ENCODE measurements at regions not wholly inside any gene's neighbourhood (a gene's known extent, or its start where the extent isn't known, plus 50 kb on each side); places are given as distances from the start of the nearest gene placed in this dataset.
"Not testable (repeated sequence)": the region's sequence is repeated elsewhere in the genome, so short reads cannot be mapped to it uniquely, and the experiment has no call there.

GRCh38 chr12:114616081-114616480 is 67.9 kb downstream of the TBX3 start:
- DNase-seq (ENCODE audit: low spot score), result no peak

DNA sequence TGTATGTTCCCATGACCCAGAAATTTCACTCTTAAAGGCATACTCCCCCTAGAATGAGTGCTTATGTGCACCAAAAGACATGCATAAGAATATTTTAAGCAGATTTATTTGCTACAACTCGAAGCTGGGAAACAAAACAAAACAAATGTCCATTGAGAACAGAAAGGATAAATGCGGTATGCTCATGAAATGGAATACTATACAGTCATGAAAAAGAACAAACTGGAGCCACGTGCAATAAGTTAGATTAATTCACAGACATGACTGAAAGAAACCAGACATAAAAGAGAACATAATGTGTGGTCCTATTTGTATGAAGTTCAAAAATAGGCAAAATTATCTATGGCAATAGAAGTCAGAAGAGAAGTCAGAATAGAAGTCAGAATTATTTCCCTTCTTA is 69.9 kb downstream of the TBX3 start:
- no peak for DNase-seq (ENCODE audit: low spot score)

GRCh38 chr12:114612062-114612461 is 71.9 kb downstream of the TBX3 start:
- no peak for DNase-seq (ENCODE audit: low spot score)

- DNase-seq (ENCODE audit: low spot score), result no peak
Measured at GRCh38 chr12:114611145-114612018, 72.6 kb downstream of the TBX3 start.

DNA sequence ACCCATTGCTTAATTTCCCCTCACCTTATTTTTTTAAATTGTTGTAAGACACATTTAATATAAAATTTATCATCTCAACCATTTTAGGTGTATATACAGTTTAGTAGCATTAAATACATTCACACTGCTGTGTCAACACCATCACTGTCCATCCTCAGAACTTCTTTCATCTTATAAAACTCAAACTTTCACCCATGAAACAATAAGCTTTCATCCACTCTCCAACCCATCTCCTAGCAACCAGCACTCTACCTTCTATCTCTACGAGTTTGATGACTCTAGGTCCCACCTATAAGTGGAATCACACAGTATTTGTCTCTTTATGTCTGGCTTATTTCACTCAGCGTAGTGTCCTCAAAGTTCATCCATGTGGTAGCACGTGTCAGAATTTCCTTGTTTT is 75.5 kb downstream of the TBX3 start:
- no peak for DNase-seq (ENCODE audit: low spot score)

DNA sequence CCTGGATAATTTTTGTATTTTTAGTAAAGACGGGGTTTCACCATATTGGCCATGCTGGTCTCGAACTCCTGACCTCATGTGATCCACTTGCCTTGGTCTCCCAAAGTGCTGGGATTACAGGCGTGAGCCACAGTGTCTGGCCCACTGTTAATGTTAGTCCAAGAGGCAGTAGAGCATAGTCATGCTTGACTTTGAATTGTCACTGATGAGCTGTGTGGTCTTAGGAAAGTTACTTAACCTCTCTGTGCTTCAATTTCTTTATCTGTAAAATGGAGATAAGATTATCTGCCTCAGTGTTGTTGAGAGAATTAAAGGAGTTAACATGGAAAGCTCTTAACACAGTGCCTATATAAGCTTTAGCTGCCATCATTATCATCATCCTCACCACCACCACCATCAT is 78.1 kb downstream of the TBX3 start:
- DNase-seq (ENCODE audit: low spot score), result no peak

- DNase-seq (ENCODE audit: low spot score), result no peak
Measured at GRCh38 chr12:114604606-114605005, 79.4 kb downstream of the TBX3 start.

- DNase-seq (ENCODE audit: low spot score), result not testable (repeated sequence)
Measured at GRCh38 chr12:114600584-114600983, 83.4 kb downstream of the TBX3 start.

GRCh38 chr12:114598111-114598510 is 85.9 kb downstream of the TBX3 start:
- no peak for DNase-seq (ENCODE audit: low spot score)

GRCh38 chr12:114592946-114593345 is 91.0 kb downstream of the TBX3 start:
- DNase-seq (ENCODE audit: low spot score), result no peak

- no peak for DNase-seq (ENCODE audit: low spot score)
Measured at GRCh38 chr12:114588061-114588460, 95.9 kb downstream of the TBX3 start.

- no peak for DNase-seq (ENCODE audit: low spot score)
Measured at GRCh38 chr12:114580306-114580705, 103.7 kb downstream of the TBX3 start.

DNA sequence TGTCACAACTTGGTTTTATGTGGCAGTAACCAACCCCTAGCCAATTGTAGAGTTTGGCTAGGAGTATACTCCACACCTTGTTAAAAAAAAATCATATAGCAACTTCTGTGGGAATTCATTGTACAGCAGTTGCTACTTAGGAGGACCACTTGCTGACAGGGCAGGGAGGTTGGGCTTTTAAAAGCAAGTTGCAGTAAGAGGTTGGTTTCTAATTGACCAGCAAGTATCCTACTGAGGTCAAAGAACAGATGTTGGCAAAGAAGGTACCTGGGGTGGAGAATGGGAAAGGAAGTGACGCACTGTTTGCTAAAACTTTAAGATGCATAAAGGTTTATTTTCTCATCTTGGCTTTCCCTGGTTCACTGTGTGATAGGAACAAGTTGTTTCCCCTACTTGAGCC is 104.6 kb downstream of the TBX3 start:
- DNase-seq (ENCODE audit: low spot score), result no peak

DNA sequence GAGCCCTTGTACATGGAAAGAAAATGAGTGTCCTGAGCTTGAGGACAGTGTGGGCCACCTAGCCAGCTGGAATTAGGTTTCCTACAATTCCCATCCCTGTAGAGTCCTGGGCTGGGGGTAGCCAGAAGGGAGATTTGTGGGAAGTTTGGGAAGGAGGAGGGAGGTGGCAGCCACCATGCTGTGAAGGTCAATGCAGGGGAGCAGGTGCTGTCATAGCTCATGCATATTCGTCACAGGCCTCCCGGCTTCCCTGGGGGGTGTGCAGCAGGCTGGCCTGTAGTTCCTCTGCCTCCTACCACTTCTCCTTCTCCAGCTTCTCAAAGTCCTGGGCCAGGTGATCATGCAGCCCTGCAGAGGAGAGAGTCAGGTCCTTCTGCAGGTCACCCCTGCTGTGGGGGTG is 121.3 kb downstream of the TBX3 start:
- no peak for DNase-seq (ENCODE audit: low spot score)

DNA sequence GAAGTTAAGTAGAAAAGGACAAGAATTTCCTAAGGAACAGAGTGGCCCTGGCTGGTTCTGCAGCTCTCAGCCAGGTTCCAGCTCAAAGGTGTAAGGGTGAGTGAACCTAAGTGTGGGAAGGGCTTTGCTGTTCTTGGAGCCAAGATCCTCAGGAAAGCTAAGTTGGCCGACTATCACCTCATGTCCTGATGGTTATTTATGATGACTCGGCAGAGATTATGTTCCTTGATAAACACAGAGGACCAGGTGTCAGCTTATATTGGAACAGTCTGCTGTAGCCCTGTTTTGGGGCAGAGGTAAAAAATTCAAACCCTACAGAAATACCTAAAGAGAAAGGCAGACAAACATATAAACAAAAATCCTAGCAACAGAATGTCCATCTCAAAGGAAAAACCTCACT is 128.5 kb downstream of the TBX3 start:
- no peak for DNase-seq (ENCODE audit: low spot score)

- DNase-seq (ENCODE audit: low spot score), result no peak
Measured at GRCh38 chr12:114547636-114548035, 136.3 kb downstream of the TBX3 start.

DNA sequence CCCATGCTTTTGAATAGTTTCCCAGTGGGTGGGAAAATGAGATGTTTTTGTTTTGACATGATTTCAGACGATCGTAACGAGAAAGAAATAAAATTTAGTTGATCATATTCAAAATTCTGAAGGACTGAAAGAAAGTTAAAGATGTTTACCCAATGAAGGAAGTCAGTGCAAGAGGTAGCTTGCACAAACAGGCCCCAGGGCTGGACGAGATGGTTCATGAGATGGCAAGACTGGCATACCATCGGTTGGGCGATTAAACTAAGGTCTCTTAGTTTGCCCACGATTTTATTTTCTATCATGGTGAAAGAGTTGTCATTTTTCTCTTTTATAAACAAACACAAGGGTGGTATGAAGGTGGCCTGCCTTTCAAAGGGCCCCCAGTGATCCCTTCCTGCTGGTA is 124.5 kb upstream of the TBX5 start:
- no peak for DNase-seq (ENCODE audit: low spot score)

DNA sequence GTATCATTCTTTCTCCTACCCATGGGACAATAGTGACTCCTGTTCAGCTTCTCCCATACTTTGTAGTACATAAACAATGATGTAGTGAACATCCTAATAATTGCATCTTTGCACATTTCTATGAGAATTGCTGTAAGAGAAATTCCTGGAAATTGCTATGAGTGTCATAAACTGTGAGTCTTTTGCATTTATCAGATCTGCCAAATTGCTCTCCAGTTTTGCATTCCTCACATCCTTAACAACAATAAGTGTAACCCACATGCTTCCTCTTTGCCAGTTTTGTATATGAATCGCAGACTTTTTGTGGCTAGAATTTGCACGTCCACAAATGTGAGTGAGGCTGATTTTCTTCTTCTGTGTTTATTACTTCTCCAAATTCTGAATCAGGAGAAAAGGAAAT is 124.0 kb upstream of the TBX5 start:
- DNase-seq (ENCODE audit: low spot score), result no peak

DNA sequence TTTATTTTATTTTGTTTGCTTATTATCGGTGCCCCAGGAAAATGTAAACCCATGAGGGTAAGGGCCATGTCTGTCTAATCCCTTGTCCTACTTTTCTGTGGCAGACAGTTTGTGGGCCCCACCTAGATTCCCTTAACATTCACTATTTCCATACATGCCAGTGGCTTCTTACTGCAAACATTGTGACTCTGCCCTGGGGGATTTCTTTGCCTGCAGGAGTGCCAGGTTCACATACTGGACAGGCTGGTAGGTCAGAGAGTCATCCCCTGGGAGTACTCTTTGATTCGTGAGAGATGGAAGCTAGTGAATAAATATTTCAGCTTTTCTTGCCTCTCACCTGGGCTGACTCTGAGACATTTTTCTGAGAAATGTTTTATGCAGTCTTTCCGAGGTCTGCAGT is 122.8 kb upstream of the TBX5 start:
- DNase-seq (ENCODE audit: low spot score), result no peak

- not testable (repeated sequence) for DNase-seq (ENCODE audit: low spot score)
Measured at GRCh38 chr12:114521160-114521559, 115.2 kb upstream of the TBX5 start.

- DNase-seq (ENCODE audit: low spot score), result no peak
Measured at GRCh38 chr12:114512351-114512750, 106.4 kb upstream of the TBX5 start.

DNA sequence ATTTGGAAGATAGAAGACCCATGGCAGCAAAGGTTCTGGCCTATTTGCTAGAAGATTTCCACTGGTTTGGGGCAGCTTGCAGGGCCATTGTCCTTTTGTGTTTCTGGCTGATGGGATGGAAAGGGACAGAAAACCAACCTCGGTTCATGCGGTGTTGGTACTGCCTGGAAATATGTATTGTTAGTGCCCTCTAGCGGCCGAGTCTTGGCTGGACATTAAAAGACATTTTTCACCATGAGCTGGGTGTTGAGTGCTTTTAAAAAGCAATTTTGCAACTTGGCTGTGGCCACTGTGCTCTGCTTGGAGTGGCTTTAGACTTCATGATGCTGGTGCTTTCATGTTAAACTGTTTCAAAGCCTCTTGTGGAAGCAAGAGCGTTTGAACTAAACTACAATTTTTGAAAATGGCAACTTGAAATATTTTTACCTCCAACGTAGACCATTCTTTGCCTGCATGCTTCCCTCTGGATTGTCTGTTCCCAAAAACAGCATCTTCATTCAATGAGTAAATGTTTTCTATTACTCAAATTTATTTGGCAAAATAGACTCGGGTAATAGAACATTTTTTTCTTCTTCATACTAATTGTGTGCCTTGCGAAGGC is 102.7 kb upstream of the TBX5 start:
- DNase-seq (ENCODE audit: low spot score), result peak; percentile 78

GRCh38 chr12:114506651-114507050 is 100.7 kb upstream of the TBX5 start:
- DNase-seq (ENCODE audit: low spot score), result no peak

DNA sequence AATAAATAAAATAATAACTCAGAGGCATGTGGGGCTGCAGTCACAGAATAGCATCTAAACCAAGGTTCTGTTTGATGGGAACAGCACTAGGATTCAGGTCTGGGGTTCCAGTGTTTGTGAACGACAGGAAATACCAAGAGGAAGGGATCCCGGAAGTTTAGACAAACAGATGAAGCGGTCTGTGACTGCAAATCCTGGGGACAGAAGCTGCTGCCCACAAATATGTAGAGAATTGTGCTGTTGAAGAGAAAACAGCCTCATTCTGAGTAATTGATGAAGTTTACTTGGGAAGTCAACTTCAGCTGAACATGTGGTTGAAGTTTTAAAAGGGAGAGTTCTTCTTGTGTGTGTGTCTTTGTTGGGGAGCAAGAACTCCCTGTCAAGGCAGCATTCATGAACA is 98.4 kb upstream of the TBX5 start:
- no peak for DNase-seq (ENCODE audit: low spot score)

Measured in globus pallidus (tissue), 1 donor.